Neutrophil (primary cell): ENCODE measurements at regions not wholly inside any gene's neighbourhood (a gene's known extent, or its start where the extent isn't known, plus 50 kb on each side); places are given as distances from the start of the nearest gene placed in this dataset.

Experiments used
- H3K27ac ChIP-seq: fragments of 200-600 bp; sonication (generic); 2 replicates; pipeline ENCODE4 v1.5.1; 2016; ENCODE audit warnings: mild to moderate bottlenecking, moderate library complexity
- H3K27me3 ChIP-seq: fragments of 200-600 bp; sonication (generic); 2 replicates; pipeline ENCODE4 v1.6.0; 2016; ENCODE audit warnings: mild to moderate bottlenecking
- H3K36me3 ChIP-seq: fragments of 200-600 bp; sonication (generic); 2 replicates; pipeline ENCODE4 v1.5.1; 2017
- H3K4me1 ChIP-seq, 2 experiments: fragments of 200-600 bp in 1 of 2; sonication (generic) in 1 of 2; 1 replicate in 1 of 2; 2 replicates in 1 of 2; pipeline versions ENCODE4 v1.5.1 to v1.6.1; 2013 to 2016; ENCODE audit warnings: low read depth in 1 of 2, low read length in 1 of 2, mild to moderate bottlenecking in 1 of 2, moderate library complexity in 1 of 2; ENCODE audit not compliant: control insufficient read depth in 1 of 2, insufficient read depth in 1 of 2
- H3K4me3 ChIP-seq, 2 experiments: fragments of 200-600 bp in 1 of 2; sonication (generic) in 1 of 2; 1 replicate in 1 of 2; 2 replicates in 1 of 2; pipeline ENCODE4 v1.5.1; 2013 to 2016; ENCODE audit warnings: low read depth in 1 of 2, low read length in 1 of 2, mild to moderate bottlenecking in 1 of 2, moderate library complexity in 1 of 2
- H3K9me3 ChIP-seq: fragments of 200-600 bp; sonication (generic); 2 replicates; pipeline ENCODE4 v1.5.1; 2016
- CTCF ChIP-seq: fragments of 200-600 bp; sonication (generic); IDR thresholded peaks from 2 replicates; pipeline ENCODE4 v1.5.1; 2016; ENCODE audit warnings: antibody characterized with exemption

GRCh38 chr17:13770702-13771101, 169.0 kb upstream of the HS3ST3A1 start:
- Histone ChIP-seq H3K27ac (no peak overlapping the region), H3K4me1 (no peaks in the 10 kb centered on the region), H3K9me3 (no peaks in the 10 kb centered on the region), H3K4me3 (no peak overlapping the region), H3K36me3 (no peaks in the 10 kb centered on the region), H3K27me3 (no peaks in the 10 kb centered on the region)
- no peak for TF ChIP-seq CTCF

- Histone ChIP-seq H3K36me3 (no peaks in the 10 kb centered on the region), H3K27me3 (no peaks in the 10 kb centered on the region), H3K4me1 (no peaks in the 10 kb centered on the region), H3K27ac (no peak overlapping the region), H3K4me3 (no peak overlapping the region), H3K9me3 (no peaks in the 10 kb centered on the region)
- no peak for TF ChIP-seq CTCF
Observed at GRCh38 chr17:13775450-13775849, 173.7 kb upstream of the HS3ST3A1 start.

GRCh38 chr17:13776027-13776551, 174.4 kb upstream of the HS3ST3A1 start:
- Histone ChIP-seq H3K27ac (no peak overlapping the region), H3K4me1 (no peaks in the 10 kb centered on the region), H3K27me3 (no peaks in the 10 kb centered on the region), H3K9me3 (no peaks in the 10 kb centered on the region), H3K4me3 (no peak overlapping the region), H3K36me3 (no peaks in the 10 kb centered on the region)
- TF ChIP-seq CTCF: no peak

GRCh38 chr17:13777003-13777402, 175.3 kb upstream of the HS3ST3A1 start:
- Histone ChIP-seq H3K9me3 (no peaks in the 10 kb centered on the region), H3K27me3 (no peaks in the 10 kb centered on the region), H3K4me3 (no peak overlapping the region), H3K36me3 (no peaks in the 10 kb centered on the region), H3K27ac (no peak overlapping the region), H3K4me1 (no peaks in the 10 kb centered on the region)
- TF ChIP-seq CTCF: no peak

GRCh38 chr17:13784434-13785095, 182.8 kb upstream of the HS3ST3A1 start:
- H3K36me3 ChIP-seq: no peaks in the 10 kb centered on the region
- H3K9me3 ChIP-seq: no peaks in the 10 kb centered on the region
- H3K4me3 ChIP-seq: no peak overlapping the region
- TF ChIP-seq CTCF: no peak
- H3K27ac ChIP-seq: no peak overlapping the region
- H3K4me1 ChIP-seq: no peaks in the 10 kb centered on the region
- H3K27me3 ChIP-seq: no peaks in the 10 kb centered on the region
